Large intestine (tissue), 3 donors: ENCODE measurements at regions not wholly inside any gene's neighbourhood (a gene's known extent, or its start where the extent isn't known, plus 50 kb on each side); places are given as distances from the start of the nearest gene placed in this dataset.

Experiments
- DNase-seq, 2 donors: peaks; one replicate each; pipeline versions ENCODE4 v3.0.0 to v3.0.0-alpha.2; 2013
- H3K27ac ChIP-seq: one replicate; pipeline ENCODE4 v1.5.1; 2013; ENCODE audit warnings: low read length
- H3K27me3 ChIP-seq: 2 replicates; pipeline ENCODE4 v1.6.1; 2013; ENCODE audit warnings: low read length; ENCODE audit not compliant: control insufficient read depth, insufficient read depth
- H3K36me3 ChIP-seq: 2 replicates; pipeline ENCODE4 v1.6.1; 2013; ENCODE audit warnings: low read length; ENCODE audit not compliant: control insufficient read depth, insufficient read depth
- H3K4me1 ChIP-seq: one replicate; pipeline ENCODE4 v1.6.1; 2013; ENCODE audit warnings: low read length; ENCODE audit not compliant: control insufficient read depth, insufficient read depth
- H3K4me3 ChIP-seq: one replicate; pipeline ENCODE4 v1.5.1; 2013; ENCODE audit warnings: low read length
- H3K9me3 ChIP-seq: one replicate; pipeline ENCODE4 v1.6.1; 2013; ENCODE audit warnings: mild to moderate bottlenecking, low read depth, low read length, moderate library complexity; ENCODE audit not compliant: control insufficient read depth
- WGBS: methylation state at CpG from one replicate; pipeline ENCODE4 v1.1.5; 2013; ENCODE audit warnings: low lambda C conversion rate; ENCODE audit not compliant: insufficient coverage; 5-methylcytosine and 5-hydroxymethylcytosine counted together

GRCh38 chr5:2335125-2335732 lies 416.2 kb downstream of the IRX2 start:
- Histone ChIP-seq H3K36me3 (no peaks in the 10 kb centered on the region), H3K4me3 (no peak overlapping the region), H3K9me3 (no peaks in the 10 kb centered on the region), H3K27me3 (peaks cover 9% of the 10 kb centered on the region), H3K27ac (no peak overlapping the region), H3K4me1 (no peaks in the 10 kb centered on the region)
- WGBS: no CpG with 5 or more reads among the region's 21 CpGs
- no peak for DNase-seq

- no peaks in the 10 kb centered on the region for H3K36me3 ChIP-seq
- no peak for DNase-seq
- H3K4me1 ChIP-seq: no peaks in the 10 kb centered on the region
- no peak overlapping the region for H3K27ac ChIP-seq
- no peaks in the 10 kb centered on the region for H3K9me3 ChIP-seq
- H3K4me3 ChIP-seq: no peak overlapping the region
- H3K27me3 ChIP-seq: peaks cover 9% of the 10 kb centered on the region
- no CpG with 5 or more reads among the region's 24 CpGs for WGBS
Observed at GRCh38 chr5:2334719-2335118, 416.8 kb downstream of the IRX2 start.

DNA sequence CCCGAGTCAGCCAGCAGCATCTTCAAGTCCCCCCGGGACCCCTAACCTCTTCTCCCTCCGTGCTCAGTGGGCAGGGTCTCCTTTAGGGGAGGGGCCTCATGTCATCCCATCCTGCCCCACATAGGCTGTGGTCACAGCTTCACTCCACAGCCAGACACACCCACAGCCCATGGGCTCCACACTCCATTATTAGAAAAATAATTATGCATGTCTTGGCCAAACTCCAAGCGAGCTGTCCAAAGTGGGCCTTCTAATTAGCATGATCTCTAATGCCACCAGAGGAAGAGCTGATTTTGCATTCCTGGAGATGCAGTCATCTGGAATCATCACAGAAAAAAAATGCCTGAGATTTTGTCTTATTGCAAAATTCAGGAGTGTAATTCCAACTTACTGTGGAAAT lies 418.2 kb downstream of the IRX2 start:
- DNase-seq: no peak
- Histone ChIP-seq H3K27ac (no peak overlapping the region), H3K36me3 (no peaks in the 10 kb centered on the region), H3K9me3 (no peaks in the 10 kb centered on the region), H3K27me3 (peaks cover 9% of the 10 kb centered on the region), H3K4me1 (no peaks in the 10 kb centered on the region), H3K4me3 (no peak overlapping the region)
- WGBS: no CpG with 5 or more reads among the region's 4 CpGs

DNA sequence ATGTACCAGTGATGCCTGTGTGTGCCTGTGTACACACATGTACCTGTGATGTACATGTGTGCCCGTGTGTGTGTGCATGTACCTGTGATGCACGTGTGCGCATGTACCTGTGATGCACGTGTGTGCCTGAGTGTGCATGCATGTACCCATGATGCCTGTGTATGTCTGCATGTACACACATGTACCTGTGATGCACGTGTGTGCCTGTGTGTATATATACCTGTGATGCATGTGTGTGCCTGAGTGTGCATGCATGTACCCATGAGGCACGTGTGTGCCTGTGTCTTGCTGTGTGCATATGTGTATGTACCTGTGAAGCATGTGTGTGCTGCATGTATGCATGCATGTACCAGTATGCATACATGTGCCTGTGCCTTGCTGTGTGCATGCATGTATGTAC lies 419.0 kb downstream of the IRX2 start:
- Histone ChIP-seq H3K4me3 (no peak overlapping the region), H3K4me1 (no peaks in the 10 kb centered on the region), H3K27me3 (peaks cover 9% of the 10 kb centered on the region), H3K9me3 (no peaks in the 10 kb centered on the region), H3K36me3 (no peaks in the 10 kb centered on the region), H3K27ac (no peak overlapping the region)
- whole genome bisulfite sequencing: no CpG with 5 or more reads among the region's 6 CpGs
- no peak for DNase-seq

- no peak overlapping the region for H3K4me3 ChIP-seq
- no peaks in the 10 kb centered on the region for H3K9me3 ChIP-seq
- peaks cover 9% of the 10 kb centered on the region for H3K27me3 ChIP-seq
- H3K27ac ChIP-seq: no peak overlapping the region
- no peaks in the 10 kb centered on the region for H3K4me1 ChIP-seq
- no CpG with 5 or more reads among the region's 13 CpGs for WGBS
- no peak for DNase-seq
- H3K36me3 ChIP-seq: no peaks in the 10 kb centered on the region
Observed at GRCh38 chr5:2330325-2331130, 420.9 kb downstream of the IRX2 start.

DNA sequence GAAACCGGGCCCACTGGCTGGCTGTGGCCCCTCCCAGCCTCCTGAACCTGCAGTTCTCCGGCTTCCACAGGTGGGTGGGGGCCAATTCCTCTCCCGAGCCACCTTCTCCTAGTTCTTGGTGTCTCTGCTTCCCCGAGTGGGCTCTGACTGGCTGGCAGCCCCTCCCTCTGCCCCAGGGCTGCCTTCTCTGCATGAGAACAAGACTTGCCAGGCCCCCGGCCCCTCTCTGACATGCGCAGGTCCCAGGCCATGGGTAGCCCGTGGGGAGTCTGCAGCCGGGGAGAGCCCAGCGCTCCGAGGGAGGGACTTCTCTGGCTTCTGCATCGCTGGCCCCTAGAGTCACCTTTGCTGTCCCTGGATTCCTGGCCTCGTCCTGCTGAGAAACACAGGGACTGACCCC lies 421.7 kb downstream of the IRX2 start:
- H3K9me3 ChIP-seq: no peaks in the 10 kb centered on the region
- no peaks in the 10 kb centered on the region for H3K36me3 ChIP-seq
- no peaks in the 10 kb centered on the region for H3K4me1 ChIP-seq
- no CpG with 5 or more reads among the region's 12 CpGs for WGBS
- H3K27ac ChIP-seq: no peak overlapping the region
- no peak for DNase-seq
- no peak overlapping the region for H3K4me3 ChIP-seq
- peaks cover 5% of the 10 kb centered on the region for H3K27me3 ChIP-seq

GRCh38 chr5:2326601-2327000 lies 424.9 kb downstream of the IRX2 start:
- Histone ChIP-seq H3K9me3 (no peaks in the 10 kb centered on the region), H3K27ac (no peak overlapping the region), H3K27me3 (no peaks in the 10 kb centered on the region), H3K4me1 (no peaks in the 10 kb centered on the region), H3K4me3 (no peak overlapping the region), H3K36me3 (no peaks in the 10 kb centered on the region)
- no peak for DNase-seq
- no CpG with 5 or more reads among the region's 1 CpG for WGBS

DNA sequence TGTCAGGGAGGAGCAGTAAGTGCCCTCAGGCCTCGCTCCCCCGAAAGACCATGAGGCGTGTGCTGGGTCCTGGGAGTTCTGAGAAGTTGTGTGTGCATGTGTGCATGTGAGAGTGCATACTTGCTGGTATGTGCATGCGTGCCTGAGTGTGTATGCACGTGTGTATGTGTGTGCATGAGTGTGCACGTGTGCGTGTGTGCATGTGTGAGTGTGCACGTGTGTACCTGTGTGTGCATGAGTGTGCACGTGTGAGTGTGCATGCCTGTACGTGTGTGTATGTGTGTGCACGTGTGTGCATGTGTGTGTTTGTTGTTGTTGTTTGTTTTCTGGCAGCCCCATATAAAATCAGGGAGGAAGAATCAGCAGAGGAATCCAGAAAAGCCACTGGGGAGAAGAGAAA lies 426.7 kb downstream of the IRX2 start:
- no peaks in the 10 kb centered on the region for H3K9me3 ChIP-seq
- no peaks in the 10 kb centered on the region for H3K36me3 ChIP-seq
- no CpG with 5 or more reads among the region's 11 CpGs for WGBS
- H3K4me1 ChIP-seq: no peaks in the 10 kb centered on the region
- DNase-seq: no peak
- no peak overlapping the region for H3K27ac ChIP-seq
- H3K4me3 ChIP-seq: no peak overlapping the region
- H3K27me3 ChIP-seq: no peaks in the 10 kb centered on the region

GRCh38 chr5:2320611-2321010 lies 430.9 kb downstream of the IRX2 start:
- WGBS: no CpG with 5 or more reads among the region's 7 CpGs
- Histone ChIP-seq H3K27ac (no peak overlapping the region), H3K36me3 (no peaks in the 10 kb centered on the region), H3K9me3 (no peaks in the 10 kb centered on the region), H3K27me3 (no peaks in the 10 kb centered on the region), H3K4me3 (no peak overlapping the region), H3K4me1 (no peaks in the 10 kb centered on the region)
- DNase-seq: no peak

GRCh38 chr5:2317540-2317939 lies 433.9 kb downstream of the IRX2 start:
- DNase-seq: no peak
- H3K4me1 ChIP-seq: no peaks in the 10 kb centered on the region
- H3K27me3 ChIP-seq: no peaks in the 10 kb centered on the region
- no peak overlapping the region for H3K27ac ChIP-seq
- WGBS: no CpG with 5 or more reads among the region's 2 CpGs
- no peak overlapping the region for H3K4me3 ChIP-seq
- no peaks in the 10 kb centered on the region for H3K36me3 ChIP-seq
- H3K9me3 ChIP-seq: no peaks in the 10 kb centered on the region

DNA sequence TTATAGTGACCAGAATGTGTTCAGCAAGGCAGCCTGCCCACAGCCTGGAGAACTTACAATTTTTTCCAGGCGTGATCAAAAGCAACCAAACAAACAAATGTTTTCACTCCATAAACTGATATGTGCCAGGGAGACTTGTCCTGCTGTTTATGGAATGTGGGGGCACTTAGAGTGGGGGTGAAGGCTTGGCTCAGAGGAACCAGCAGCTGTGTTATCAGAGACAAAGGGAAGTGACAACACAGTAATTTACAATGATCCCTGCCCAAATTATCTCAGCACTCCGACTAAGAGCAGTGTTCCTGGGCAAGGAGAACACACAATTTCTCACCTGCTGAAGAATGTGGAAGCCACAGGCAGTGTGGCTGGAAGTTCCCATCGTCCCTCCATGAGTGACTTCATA lies 429.1 kb upstream of the IRX4 start:
- WGBS: no CpG with 5 or more reads among the region's 3 CpGs
- Histone ChIP-seq H3K27ac (no peak overlapping the region), H3K36me3 (no peaks in the 10 kb centered on the region), H3K4me3 (no peak overlapping the region), H3K9me3 (no peaks in the 10 kb centered on the region), H3K27me3 (no peaks in the 10 kb centered on the region), H3K4me1 (no peaks in the 10 kb centered on the region)
- DNase-seq: no peak
